ENCODE measurements at regions not wholly inside any gene's neighbourhood (a gene's known extent, or its start where the extent isn't known, plus 50 kb on each side); places are given as distances from the start of the nearest gene placed in this dataset.

- peak overlapping the region; percentile 10 for H3K27ac Mint-ChIP-seq
- H3K4me3 Mint-ChIP-seq (ENCODE audit: low read depth) = no peak overlapping the region
- H3K4me1 Mint-ChIP-seq (ENCODE audit: low read depth) = peaks cover 2% of the 10 kb centered on the region
- H3K36me3 Mint-ChIP-seq (ENCODE audit: insufficient read depth) = no peaks in the 10 kb centered on the region
- peaks cover 10% of the 10 kb centered on the region for H3K27me3 Mint-ChIP-seq
- H3K9me3 Mint-ChIP-seq (ENCODE audit: low read depth) = no peaks in the 10 kb centered on the region
- TF ChIP-seq, protein P1, sequence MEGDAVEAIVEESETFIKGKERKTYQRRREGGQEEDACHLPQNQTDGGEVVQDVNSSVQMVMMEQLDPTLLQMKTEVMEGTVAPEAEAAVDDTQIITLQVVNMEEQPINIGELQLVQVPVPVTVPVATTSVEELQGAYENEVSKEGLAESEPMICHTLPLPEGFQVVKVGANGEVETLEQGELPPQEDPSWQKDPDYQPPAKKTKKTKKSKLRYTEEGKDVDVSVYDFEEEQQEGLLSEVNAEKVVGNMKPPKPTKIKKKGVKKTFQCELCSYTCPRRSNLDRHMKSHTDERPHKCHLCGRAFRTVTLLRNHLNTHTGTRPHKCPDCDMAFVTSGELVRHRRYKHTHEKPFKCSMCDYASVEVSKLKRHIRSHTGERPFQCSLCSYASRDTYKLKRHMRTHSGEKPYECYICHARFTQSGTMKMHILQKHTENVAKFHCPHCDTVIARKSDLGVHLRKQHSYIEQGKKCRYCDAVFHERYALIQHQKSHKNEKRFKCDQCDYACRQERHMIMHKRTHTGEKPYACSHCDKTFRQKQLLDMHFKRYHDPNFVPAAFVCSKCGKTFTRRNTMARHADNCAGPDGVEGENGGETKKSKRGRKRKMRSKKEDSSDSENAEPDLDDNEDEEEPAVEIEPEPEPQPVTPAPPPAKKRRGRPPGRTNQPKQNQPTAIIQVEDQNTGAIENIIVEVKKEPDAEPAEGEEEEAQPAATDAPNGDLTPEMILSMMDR (IDR thresholded peaks at IDR 0.05; ENCODE audit: unreplicated experiment) = no peak
- no peak for DNase-seq (ENCODE audit: low spot score, unreplicated experiment)
Observed at GRCh38 chr13:28559636-28560259, 64.8 kb upstream of the FLT1 start.

DNA sequence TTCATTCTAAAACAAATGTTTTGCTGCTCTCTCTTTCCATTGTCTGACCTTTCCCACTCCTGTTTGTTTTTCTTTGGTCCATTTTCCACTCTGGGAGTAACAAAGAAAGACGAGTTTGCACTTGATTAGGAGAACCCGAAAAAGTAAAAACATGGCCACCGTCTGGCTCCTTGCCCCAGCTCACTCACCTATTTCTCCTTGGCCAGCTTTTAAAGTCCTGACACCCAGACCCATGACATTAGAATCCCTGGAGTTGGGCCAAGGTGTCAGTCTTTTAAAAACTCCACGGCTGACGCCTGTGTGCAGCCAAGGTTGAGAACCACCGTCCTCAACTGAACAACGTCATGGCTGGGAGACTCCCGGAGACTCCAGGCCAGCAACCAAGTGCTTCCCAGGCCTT is 63.6 kb upstream of the FLT1 start:
- no peak overlapping the region for H3K27ac Mint-ChIP-seq
- H3K36me3 Mint-ChIP-seq (ENCODE audit: insufficient read depth) = no peaks in the 10 kb centered on the region

DNA sequence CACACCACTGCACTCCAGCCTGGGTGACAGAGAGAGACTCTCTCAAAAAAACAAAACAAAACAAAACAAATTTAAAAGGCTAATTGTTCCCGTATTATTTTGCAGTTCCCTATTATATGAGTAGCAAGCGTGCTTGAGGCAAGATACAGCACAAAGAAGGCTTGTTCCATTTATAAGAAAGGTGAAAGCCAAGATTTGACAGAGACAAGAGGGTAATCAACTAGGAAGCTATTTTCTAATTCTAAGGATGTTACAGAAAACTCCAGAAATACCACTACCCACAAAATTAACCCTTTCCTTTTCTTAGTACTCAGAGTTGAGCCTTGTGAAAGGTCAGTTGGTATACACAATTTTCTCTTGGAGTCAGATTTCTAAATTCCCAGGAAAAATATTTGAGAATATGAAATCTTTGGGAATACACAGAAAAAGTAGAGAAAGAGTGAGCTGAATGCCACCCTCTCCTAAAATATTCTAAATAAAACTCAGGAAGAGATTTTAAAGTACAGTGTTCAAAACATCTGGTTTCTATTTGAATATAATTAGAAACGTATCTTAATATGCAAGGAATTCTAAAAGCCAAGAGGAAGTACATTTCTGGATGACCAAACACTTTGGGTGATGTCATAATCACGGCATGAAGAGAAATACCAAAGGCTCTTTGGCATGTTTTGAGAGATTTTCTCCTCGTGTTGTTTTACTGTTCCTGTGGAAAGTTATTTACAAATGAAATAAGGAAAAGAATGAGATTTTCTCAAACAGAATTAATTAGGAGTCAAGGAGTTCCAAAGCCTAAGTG is 63.0 kb upstream of the FLT1 start:
- Mint-ChIP-seq H3K27me3 (peaks cover 5% of the 10 kb centered on the region), H3K36me3 (ENCODE audit: insufficient read depth) (no peaks in the 10 kb centered on the region), H3K9me3 (ENCODE audit: low read depth) (no peaks in the 10 kb centered on the region), H3K4me1 (ENCODE audit: low read depth) (peaks cover 2% of the 10 kb centered on the region), H3K27ac (no peak overlapping the region), H3K4me3 (ENCODE audit: low read depth) (no peak overlapping the region)
- DNase-seq (ENCODE audit: low spot score, unreplicated experiment) = no peak
- TF ChIP-seq, protein P1 (IDR thresholded peaks at IDR 0.05; ENCODE audit: unreplicated experiment) = no peak

More for the DNA sequence above, 63.6 kb upstream of the FLT1 start:
- TF ChIP-seq, protein P1 (IDR thresholded peaks at IDR 0.05; ENCODE audit: unreplicated experiment) = no peak
- no peak for DNase-seq (ENCODE audit: low spot score, unreplicated experiment)
- Mint-ChIP-seq H3K9me3 (ENCODE audit: low read depth) (no peaks in the 10 kb centered on the region), H3K4me3 (ENCODE audit: low read depth) (no peak overlapping the region), H3K27me3 (peaks cover 10% of the 10 kb centered on the region), H3K4me1 (ENCODE audit: low read depth) (peaks cover 2% of the 10 kb centered on the region)

GRCh38 chr13:28555096-28555495 is 60.2 kb upstream of the FLT1 start:
- TF ChIP-seq, protein P1 (IDR thresholded peaks at IDR 0.05; ENCODE audit: unreplicated experiment) = no peak
- H3K27ac Mint-ChIP-seq = no peak overlapping the region
- DNase-seq (ENCODE audit: low spot score, unreplicated experiment) = no peak
- H3K27me3 Mint-ChIP-seq = peaks cover 23% of the 10 kb centered on the region
- no peaks in the 10 kb centered on the region for H3K36me3 Mint-ChIP-seq (ENCODE audit: insufficient read depth)
- no peaks in the 10 kb centered on the region for H3K9me3 Mint-ChIP-seq (ENCODE audit: low read depth)
- H3K4me1 Mint-ChIP-seq (ENCODE audit: low read depth) = peaks cover 2% of the 10 kb centered on the region
- no peak overlapping the region for H3K4me3 Mint-ChIP-seq (ENCODE audit: low read depth)

- Mint-ChIP-seq H3K27ac (peak overlapping the region; percentile 41), H3K27me3 (peaks cover 29% of the 10 kb centered on the region), H3K4me3 (ENCODE audit: low read depth) (no peak overlapping the region), H3K4me1 (ENCODE audit: low read depth) (peaks cover 2% of the 10 kb centered on the region), H3K36me3 (ENCODE audit: insufficient read depth) (no peaks in the 10 kb centered on the region), H3K9me3 (ENCODE audit: low read depth) (no peaks in the 10 kb centered on the region)
- no peak for DNase-seq (ENCODE audit: low spot score, unreplicated experiment)
- TF ChIP-seq, protein P1 (IDR thresholded peaks at IDR 0.05; ENCODE audit: unreplicated experiment) = no peak
Observed at GRCh38 chr13:28553971-28554370, 59.0 kb upstream of the FLT1 start.
